ENCODE measurements at regions not wholly inside any gene's neighbourhood (a gene's known extent, or its start where the extent isn't known, plus 50 kb on each side); places are given as distances from the start of the nearest gene placed in this dataset.

GRCh38 chr11:87535513-87535912 is 497.8 kb downstream of the TMEM135 start:
- TF ChIP-seq CTCF (IDR thresholded peaks at IDR 0.05) (no peak), POLR2A (IDR thresholded peaks at IDR 0.05) (no peak)

All from Peyer's patch (tissue), 4 donors.